ENCODE measurements at regions not wholly inside any gene's neighbourhood (a gene's known extent, or its start where the extent isn't known, plus 50 kb on each side); places are given as distances from the start of the nearest gene placed in this dataset.

DNA sequence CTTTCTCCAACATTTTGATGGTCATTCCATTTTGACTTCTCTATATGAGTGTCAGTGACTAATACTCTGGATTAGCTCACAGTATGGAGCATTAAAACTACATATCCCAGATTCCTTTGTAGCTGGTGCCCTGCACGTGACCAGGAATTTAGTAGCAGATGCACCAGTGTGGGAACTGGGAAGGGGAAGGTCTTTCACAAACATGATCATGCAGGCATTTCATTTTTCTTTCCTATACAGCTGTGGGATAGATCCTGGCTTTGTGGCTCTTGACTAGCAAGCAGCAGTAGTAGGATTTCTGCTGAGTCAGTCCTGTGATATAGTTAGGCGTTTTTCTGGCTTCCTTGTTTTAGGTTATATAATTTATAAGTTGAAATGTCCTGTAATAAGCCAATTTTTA is 971.0 kb upstream of the CDH2 start:
- TF ChIP-seq, protein P1, sequence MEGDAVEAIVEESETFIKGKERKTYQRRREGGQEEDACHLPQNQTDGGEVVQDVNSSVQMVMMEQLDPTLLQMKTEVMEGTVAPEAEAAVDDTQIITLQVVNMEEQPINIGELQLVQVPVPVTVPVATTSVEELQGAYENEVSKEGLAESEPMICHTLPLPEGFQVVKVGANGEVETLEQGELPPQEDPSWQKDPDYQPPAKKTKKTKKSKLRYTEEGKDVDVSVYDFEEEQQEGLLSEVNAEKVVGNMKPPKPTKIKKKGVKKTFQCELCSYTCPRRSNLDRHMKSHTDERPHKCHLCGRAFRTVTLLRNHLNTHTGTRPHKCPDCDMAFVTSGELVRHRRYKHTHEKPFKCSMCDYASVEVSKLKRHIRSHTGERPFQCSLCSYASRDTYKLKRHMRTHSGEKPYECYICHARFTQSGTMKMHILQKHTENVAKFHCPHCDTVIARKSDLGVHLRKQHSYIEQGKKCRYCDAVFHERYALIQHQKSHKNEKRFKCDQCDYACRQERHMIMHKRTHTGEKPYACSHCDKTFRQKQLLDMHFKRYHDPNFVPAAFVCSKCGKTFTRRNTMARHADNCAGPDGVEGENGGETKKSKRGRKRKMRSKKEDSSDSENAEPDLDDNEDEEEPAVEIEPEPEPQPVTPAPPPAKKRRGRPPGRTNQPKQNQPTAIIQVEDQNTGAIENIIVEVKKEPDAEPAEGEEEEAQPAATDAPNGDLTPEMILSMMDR (IDR thresholded peaks at IDR 0.05) = no peak
- TF ChIP-seq POLR2A (IDR thresholded peaks at IDR 0.05) = no peak
